Mesendoderm (in vitro differentiated cells): ENCODE measurements at regions not wholly inside any gene's neighbourhood (a gene's known extent, or its start where the extent isn't known, plus 50 kb on each side); places are given as distances from the start of the nearest gene placed in this dataset.

Experiments used
- DNase-seq: peaks from one replicate; pipeline ENCODE4 v3.0.0; 2013
- H2AK5ac ChIP-seq: 2 replicates; pipeline ENCODE4 v1.6.1; 2013; ENCODE audit warnings: low read length, inconsistent platforms
- H2BK120ac ChIP-seq: 2 replicates; pipeline ENCODE4 v1.6.1; 2013; ENCODE audit warnings: low read depth, mild to moderate bottlenecking, low read length, moderate library complexity, mixed read lengths
- H2BK15ac ChIP-seq: replicated peaks from 2 replicates; pipeline ENCODE4 v1.6.1; 2013; ENCODE audit warnings: low read depth, mild to moderate bottlenecking, moderate library complexity
- H2BK5ac ChIP-seq: 2 replicates; pipeline ENCODE4 v1.6.1; 2013; ENCODE audit warnings: low read length, inconsistent platforms
- H3K18ac ChIP-seq: 2 replicates; pipeline ENCODE4 v1.6.1; 2013; ENCODE audit warnings: mild to moderate bottlenecking, low read length, mixed read lengths
- H3K23ac ChIP-seq: one replicate; pipeline ENCODE4 v1.6.1; 2013; ENCODE audit warnings: low read length
- H3K27ac ChIP-seq: 2 replicates; pipeline ENCODE4 v1.5.1; 2013; ENCODE audit warnings: low read depth, mild to moderate bottlenecking, inconsistent platforms, low read length, moderate library complexity
- H3K27me3 ChIP-seq: 2 replicates; pipeline ENCODE4 v1.6.1; 2013; ENCODE audit warnings: low read length, control low read depth, mild to moderate bottlenecking, inconsistent platforms; ENCODE audit not compliant: insufficient read depth, poor library complexity
- H3K36me3 ChIP-seq: 2 replicates; pipeline ENCODE4 v1.6.1; 2013; ENCODE audit warnings: low read length, inconsistent platforms; ENCODE audit not compliant: control insufficient read depth, insufficient read depth
- H3K4ac ChIP-seq: one replicate; pipeline ENCODE4 v1.6.1; 2013; ENCODE audit warnings: low read depth, mild to moderate bottlenecking, low read length, moderate library complexity
- H3K4me1 ChIP-seq: 2 replicates; pipeline ENCODE4 v1.6.1; 2013; ENCODE audit warnings: low read depth, low read length, inconsistent platforms; ENCODE audit not compliant: control insufficient read depth
- H3K4me2 ChIP-seq: 2 replicates; pipeline ENCODE4 v1.6.1; 2013; ENCODE audit warnings: low read length
- H3K4me3 ChIP-seq: 2 replicates; pipeline ENCODE4 v1.5.1; 2013; ENCODE audit warnings: mild to moderate bottlenecking, low read length
- H3K56ac ChIP-seq: one replicate; pipeline ENCODE4 v1.6.1; 2013; ENCODE audit warnings: low read length
- H3K79me1 ChIP-seq: 2 replicates; pipeline ENCODE4 v1.6.1; 2013; ENCODE audit warnings: low read length, inconsistent platforms
- H3K79me2 ChIP-seq: 2 replicates; pipeline ENCODE4 v1.6.1; 2013; ENCODE audit warnings: mild to moderate bottlenecking, low read length; ENCODE audit not compliant: control insufficient read depth, insufficient read depth
- H3K9ac ChIP-seq: 2 replicates; pipeline ENCODE4 v1.6.1; 2013; ENCODE audit warnings: low read length, inconsistent platforms
- H4K5ac ChIP-seq: one replicate; pipeline ENCODE4 v1.6.1; 2013; ENCODE audit warnings: low read length
- H4K8ac ChIP-seq: one replicate; pipeline ENCODE4 v1.6.1; 2013; ENCODE audit warnings: low read depth, mild to moderate bottlenecking, control low read depth, low read length, moderate library complexity
- WGBS: extraction: QIAGEN DNeasy Blood & Tissue Kit; methylation state at CpG from one replicate; pipeline ENCODE4 v1.1.7; 2013; ENCODE audit warnings: low lambda C conversion rate, missing lambda C conversion rate; ENCODE audit not compliant: insufficient coverage; ENCODE audit errors: extremely low coverage; 5-methylcytosine and 5-hydroxymethylcytosine counted together

GRCh38 chr9:80467632-80468031, 895.9 kb downstream of the TLE4 start:
- Histone ChIP-seq H2BK5ac (no peak overlapping the region), H3K27me3 (no peaks in the 10 kb centered on the region), H3K23ac (no peak overlapping the region), H3K79me2 (no peaks in the 10 kb centered on the region), H3K18ac (no peak overlapping the region), H2BK120ac (no peak overlapping the region), H3K36me3 (no peaks in the 10 kb centered on the region), H4K5ac (no peak overlapping the region), H2AK5ac (no peak overlapping the region), H3K4ac (no peak overlapping the region), H3K4me3 (no peak overlapping the region), H3K4me2 (no peak overlapping the region), H3K9ac (no peak overlapping the region), H3K27ac (no peak overlapping the region), H3K4me1 (no peaks in the 10 kb centered on the region), H3K79me1 (no peaks in the 10 kb centered on the region), H2BK15ac (no peak overlapping the region), H4K8ac (no peak overlapping the region), H3K56ac (no peak overlapping the region)
- no CpG with 5 or more reads among the region's 3 CpGs for WGBS
- DNase-seq = no peak

GRCh38 chr9:80465556-80465955, 893.8 kb downstream of the TLE4 start:
- Histone ChIP-seq H3K79me2 (no peaks in the 10 kb centered on the region), H3K18ac (no peak overlapping the region), H3K79me1 (no peaks in the 10 kb centered on the region), H3K56ac (no peak overlapping the region), H3K27me3 (no peaks in the 10 kb centered on the region), H2BK15ac (no peak overlapping the region), H3K36me3 (no peaks in the 10 kb centered on the region), H3K9ac (no peak overlapping the region), H3K4me3 (no peak overlapping the region), H2BK5ac (no peak overlapping the region), H3K23ac (no peak overlapping the region), H3K4me2 (no peak overlapping the region), H2BK120ac (no peak overlapping the region), H2AK5ac (no peak overlapping the region), H3K4me1 (no peaks in the 10 kb centered on the region), H4K5ac (no peak overlapping the region), H3K27ac (no peak overlapping the region), H4K8ac (no peak overlapping the region), H3K4ac (no peak overlapping the region)
- DNase-seq = no peak
- no CpG with 5 or more reads among the region's 3 CpGs for WGBS

DNA sequence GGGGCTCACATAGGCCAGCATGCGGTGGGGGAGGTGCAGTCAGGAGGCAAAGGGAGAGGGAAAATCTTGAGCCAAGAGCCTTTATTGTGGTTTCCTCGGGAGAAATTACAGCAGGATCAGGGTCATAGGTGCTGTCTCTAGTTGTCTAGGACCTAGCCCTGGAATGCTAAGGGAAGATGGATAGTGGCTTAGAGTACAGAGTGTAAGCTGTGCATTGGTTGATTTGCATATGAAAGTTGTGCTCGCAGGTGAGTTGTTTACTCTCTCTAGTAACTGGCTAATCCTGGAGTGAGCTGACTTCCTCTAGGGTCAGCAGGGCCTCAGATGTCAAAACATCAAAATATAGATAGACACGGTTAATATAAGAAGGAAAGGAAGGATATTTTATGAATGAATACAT, 877.7 kb downstream of the TLE4 start:
- Histone ChIP-seq H3K56ac (peak overlapping the region; percentile 45), H3K27ac (no peak overlapping the region), H2BK120ac (no peak overlapping the region), H2BK15ac (no peak overlapping the region), H4K8ac (no peak overlapping the region), H3K79me2 (no peaks in the 10 kb centered on the region), H3K4me3 (no peak overlapping the region), H2BK5ac (no peak overlapping the region), H3K27me3 (no peaks in the 10 kb centered on the region), H3K18ac (no peak overlapping the region), H3K4ac (no peak overlapping the region), H3K4me2 (no peak overlapping the region), H3K23ac (no peak overlapping the region), H3K79me1 (no peaks in the 10 kb centered on the region), H3K9ac (no peak overlapping the region), H3K4me1 (no peaks in the 10 kb centered on the region), H3K36me3 (no peaks in the 10 kb centered on the region), H4K5ac (no peak overlapping the region), H2AK5ac (no peak overlapping the region)
- no peak for DNase-seq
- no CpG with 5 or more reads among the region's 4 CpGs for WGBS

DNA sequence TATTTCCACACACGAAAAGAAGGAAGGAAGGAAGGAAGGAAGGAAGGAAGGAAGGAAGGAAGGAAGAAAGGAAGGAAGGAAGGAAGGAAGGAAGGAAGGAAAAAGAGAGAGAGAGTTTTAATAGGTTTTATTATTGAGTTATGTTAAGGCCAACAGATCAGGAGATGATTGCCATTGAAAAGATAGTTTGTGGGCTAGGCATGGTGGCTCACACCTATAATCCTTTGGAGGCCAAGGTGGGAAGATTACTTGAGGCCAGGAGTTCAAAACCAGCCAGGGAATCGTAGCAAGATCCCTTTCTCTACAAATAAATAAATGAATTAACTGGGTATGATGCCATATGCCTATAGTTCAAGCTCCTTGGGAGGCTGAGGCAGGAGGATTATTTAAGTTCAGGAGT, 877.2 kb downstream of the TLE4 start:
- no peak overlapping the region for H3K27ac ChIP-seq
- no peak overlapping the region for H2AK5ac ChIP-seq
- H2BK15ac ChIP-seq = no peak overlapping the region
- no peak overlapping the region for H4K8ac ChIP-seq
- no peak overlapping the region for H3K4me2 ChIP-seq
- no CpG with 5 or more reads among the region's 2 CpGs for WGBS
- H3K9ac ChIP-seq = no peak overlapping the region
- no peaks in the 10 kb centered on the region for H3K79me2 ChIP-seq
- no peak overlapping the region for H3K23ac ChIP-seq
- H3K4me1 ChIP-seq = no peaks in the 10 kb centered on the region
- H4K5ac ChIP-seq = no peak overlapping the region
- H3K4ac ChIP-seq = no peak overlapping the region
- H3K56ac ChIP-seq = no peak overlapping the region
- H2BK120ac ChIP-seq = no peak overlapping the region
- no peaks in the 10 kb centered on the region for H3K27me3 ChIP-seq
- H3K79me1 ChIP-seq = no peaks in the 10 kb centered on the region
- no peak overlapping the region for H3K4me3 ChIP-seq
- H2BK5ac ChIP-seq = no peak overlapping the region
- H3K18ac ChIP-seq = no peak overlapping the region
- H3K36me3 ChIP-seq = no peaks in the 10 kb centered on the region
- no peak for DNase-seq

GRCh38 chr9:80447876-80448275, 876.1 kb downstream of the TLE4 start:
- Histone ChIP-seq H3K4me2 (no peak overlapping the region), H3K27me3 (no peaks in the 10 kb centered on the region), H3K9ac (no peak overlapping the region), H4K5ac (no peak overlapping the region), H3K18ac (no peak overlapping the region), H2BK120ac (no peak overlapping the region), H2BK5ac (no peak overlapping the region), H3K4ac (no peak overlapping the region), H3K23ac (no peak overlapping the region), H3K36me3 (no peaks in the 10 kb centered on the region), H3K79me1 (no peaks in the 10 kb centered on the region), H3K56ac (no peak overlapping the region), H3K4me1 (no peaks in the 10 kb centered on the region), H2BK15ac (no peak overlapping the region), H3K4me3 (no peak overlapping the region), H4K8ac (no peak overlapping the region), H3K79me2 (no peaks in the 10 kb centered on the region), H3K27ac (no peak overlapping the region), H2AK5ac (no peak overlapping the region)
- no peak for DNase-seq
- no CpG with 5 or more reads among the region's 3 CpGs for WGBS

GRCh38 chr9:80440724-80441123, 869.0 kb downstream of the TLE4 start:
- Histone ChIP-seq H3K79me2 (no peaks in the 10 kb centered on the region), H3K27ac (no peak overlapping the region), H3K4me2 (no peak overlapping the region), H3K4me1 (no peaks in the 10 kb centered on the region), H3K4me3 (no peak overlapping the region), H2BK5ac (no peak overlapping the region), H4K5ac (no peak overlapping the region), H2BK15ac (no peak overlapping the region), H2BK120ac (no peak overlapping the region), H3K23ac (no peak overlapping the region), H3K27me3 (no peaks in the 10 kb centered on the region), H3K9ac (no peak overlapping the region), H3K56ac (no peak overlapping the region), H3K4ac (no peak overlapping the region), H4K8ac (no peak overlapping the region), H3K79me1 (no peaks in the 10 kb centered on the region), H3K18ac (no peak overlapping the region), H2AK5ac (no peak overlapping the region), H3K36me3 (no peaks in the 10 kb centered on the region)
- WGBS = no CpG with 5 or more reads among the region's 7 CpGs
- DNase-seq = peak; percentile 49
